ENCODE measurements at regions not wholly inside any gene's neighbourhood (a gene's known extent, or its start where the extent isn't known, plus 50 kb on each side); places are given as distances from the start of the nearest gene placed in this dataset.
"Not testable (repeated sequence)": the region's sequence is repeated elsewhere in the genome, so short reads cannot be mapped to it uniquely, and the experiment has no call there.

- DNase-seq, result peak; percentile 0
These were observed 1194.6 kb downstream of the NCAM2 start for GRCh38 chr21:22192766-22193165.

DNA sequence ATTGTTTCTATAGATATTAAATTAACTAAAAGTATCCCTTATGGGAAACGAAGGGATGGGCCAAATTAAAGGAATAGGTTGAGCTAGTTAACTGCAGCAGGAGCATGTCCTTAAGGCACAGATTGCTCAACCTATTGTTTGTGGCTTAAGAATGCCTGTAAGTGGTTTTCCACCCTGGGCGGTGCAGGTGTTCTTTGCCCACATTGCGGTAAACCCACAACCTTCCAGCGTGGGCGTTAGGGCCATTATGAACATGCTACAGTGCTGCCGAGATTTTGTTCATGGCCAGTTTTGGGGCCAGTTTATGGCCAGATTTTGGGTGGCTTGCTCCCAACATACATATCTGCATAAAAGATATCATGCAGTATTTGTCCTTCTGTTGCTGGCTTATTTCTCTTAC, 1196.8 kb downstream of the NCAM2 start:
- not testable (repeated sequence) for DNase-seq

DNA sequence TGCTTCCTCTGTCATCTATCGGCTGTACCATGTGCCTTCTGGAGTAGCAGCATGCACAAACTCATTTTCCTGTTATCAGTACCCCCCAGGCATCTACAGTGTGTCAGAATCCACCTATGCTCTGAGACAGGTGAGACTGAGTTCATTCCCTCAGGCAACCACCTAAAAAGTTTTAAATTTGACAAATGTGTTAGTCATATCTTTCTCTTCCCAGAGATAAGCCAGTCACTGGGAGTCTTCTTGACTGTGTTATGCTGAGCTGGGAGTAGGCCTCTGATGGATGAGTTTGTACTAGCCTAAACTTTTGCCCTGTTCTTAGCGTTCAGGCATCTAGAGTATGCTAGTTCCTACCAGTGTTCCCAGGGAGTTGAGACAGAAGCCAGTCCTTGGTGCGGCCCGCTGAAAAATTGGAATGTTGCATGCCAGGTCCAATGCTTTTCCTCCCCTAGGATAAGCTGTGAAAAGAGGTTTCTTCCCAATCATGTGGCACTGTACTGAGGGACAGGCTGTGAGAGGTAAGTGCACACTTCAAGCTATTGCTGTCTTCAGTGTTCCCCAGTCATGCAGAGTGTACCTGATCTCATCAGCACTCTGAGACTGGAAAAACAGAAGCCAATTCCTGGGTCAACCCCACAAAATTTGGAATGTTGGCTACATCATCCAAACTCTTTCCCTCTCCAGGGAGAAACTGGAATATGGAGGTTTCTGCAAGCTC, 1202.3 kb downstream of the NCAM2 start:
- no peak for DNase-seq

DNA sequence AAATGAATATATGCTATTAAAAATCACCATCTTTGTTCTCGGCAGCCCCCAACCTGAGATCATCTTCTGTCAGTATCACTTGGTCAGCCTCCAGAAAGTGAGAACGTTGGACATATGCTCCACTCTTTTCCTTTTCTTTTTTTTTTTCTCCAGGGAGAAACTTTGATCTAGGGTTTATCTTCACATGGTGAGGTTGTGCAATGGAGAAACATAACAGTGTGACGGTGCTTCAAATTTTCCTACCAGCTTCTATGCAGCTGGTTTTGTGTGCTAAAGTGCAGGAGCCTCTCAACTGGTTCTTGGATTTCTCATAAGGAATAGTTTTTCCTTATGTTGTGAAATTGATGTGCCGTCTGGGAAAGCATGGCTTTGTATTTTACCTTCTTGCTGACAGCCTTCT, 1202.9 kb downstream of the NCAM2 start:
- no peak for DNase-seq

DNA sequence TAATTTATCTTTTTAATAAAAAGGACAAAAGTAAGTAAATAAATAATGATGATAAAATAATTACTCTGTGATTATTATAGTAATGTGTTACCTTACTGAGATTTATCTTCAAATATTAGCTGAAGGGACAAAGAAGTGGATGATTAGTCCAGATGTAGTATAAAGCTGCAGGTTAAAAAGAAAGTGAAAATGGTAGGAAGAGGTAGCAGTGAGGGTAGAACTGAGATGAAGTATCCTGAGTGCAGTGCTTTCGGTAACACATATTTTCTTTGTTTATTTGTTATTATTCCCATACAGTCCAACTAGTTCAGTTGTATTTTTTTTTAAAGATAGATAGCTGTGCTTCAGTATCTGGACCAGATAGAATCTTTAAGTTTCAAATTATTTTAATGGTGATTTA, 1203.5 kb downstream of the NCAM2 start:
- DNase-seq, result no peak

GRCh38 chr21:22209304-22209700, 1211.1 kb downstream of the NCAM2 start:
- no peak for DNase-seq

- DNase-seq, result no peak
These were observed 1213.7 kb downstream of the NCAM2 start for GRCh38 chr21:22211943-22212342.

- peak; percentile 0 for DNase-seq
These were observed 1225.2 kb downstream of the NCAM2 start for GRCh38 chr21:22223385-22223784.

DNA sequence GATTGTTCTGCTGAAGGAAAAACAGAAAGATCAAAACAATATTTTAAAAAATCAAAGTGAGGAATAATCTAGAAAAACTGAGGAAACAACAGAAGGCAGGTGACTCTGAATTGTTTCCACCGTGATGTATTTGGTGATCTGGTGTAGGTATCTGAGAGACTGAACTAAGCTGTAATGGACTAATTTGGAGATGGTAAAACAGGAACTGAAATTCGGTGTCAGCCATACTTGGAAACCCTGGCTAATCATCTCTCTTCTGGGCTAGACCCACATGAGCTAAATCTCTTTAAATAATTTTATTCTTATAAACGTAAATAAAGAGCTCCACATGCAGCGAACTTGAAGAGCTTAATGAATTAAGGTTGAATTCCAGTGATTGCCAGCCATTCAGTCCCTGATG, 1226.1 kb downstream of the NCAM2 start:
- no peak for DNase-seq

GRCh38 chr21:22225299-22225698, 1227.1 kb downstream of the NCAM2 start:
- DNase-seq, result no peak

DNA sequence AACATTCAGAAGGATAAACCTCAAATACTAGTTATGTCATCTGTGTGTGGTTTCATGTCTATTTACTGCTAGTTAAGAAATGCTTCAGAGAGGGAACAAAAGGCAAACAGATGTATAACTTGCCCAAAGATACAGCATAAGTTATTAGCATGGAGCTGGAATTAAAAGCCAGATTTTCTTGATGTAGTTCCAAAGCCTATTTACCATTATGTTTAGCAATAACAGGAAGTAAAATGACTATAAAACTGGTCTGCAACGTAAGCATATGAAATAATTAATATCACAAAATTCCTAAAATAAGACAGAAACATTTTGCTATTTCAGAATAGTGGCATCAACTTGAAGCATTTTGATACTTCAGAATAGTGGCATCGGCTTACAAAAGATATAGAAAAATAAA, 1232.8 kb downstream of the NCAM2 start:
- DNase-seq, result no peak

GRCh38 chr21:22235866-22236590, 1237.8 kb downstream of the NCAM2 start:
- DNase-seq, result no peak

DNA sequence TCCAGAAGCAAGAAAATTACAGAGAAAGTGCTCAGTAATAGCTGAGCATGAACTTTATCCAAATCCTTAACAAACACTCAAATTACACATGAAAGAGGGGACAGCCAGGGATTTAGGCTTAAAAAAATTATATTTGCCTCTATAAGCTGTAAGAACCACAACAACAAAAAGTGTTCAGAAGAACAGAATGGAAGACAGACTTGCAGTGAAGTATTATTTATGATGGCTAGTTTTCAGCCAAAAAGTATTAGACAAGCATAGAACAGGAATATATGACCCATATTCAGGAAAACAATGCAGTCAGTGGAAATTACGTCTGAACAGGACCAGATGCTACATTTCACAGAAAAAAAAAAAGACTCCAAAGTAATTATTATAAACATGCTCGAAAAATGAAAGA, 1246.3 kb downstream of the NCAM2 start:
- no peak for DNase-seq

- no peak for DNase-seq
These were observed 1252.1 kb downstream of the NCAM2 start for GRCh38 chr21:22250355-22250754.

GRCh38 chr21:22253761-22254160, 1255.6 kb downstream of the NCAM2 start:
- no peak for DNase-seq

GRCh38 chr21:22258821-22259220, 1260.6 kb downstream of the NCAM2 start:
- no peak for DNase-seq

DNA sequence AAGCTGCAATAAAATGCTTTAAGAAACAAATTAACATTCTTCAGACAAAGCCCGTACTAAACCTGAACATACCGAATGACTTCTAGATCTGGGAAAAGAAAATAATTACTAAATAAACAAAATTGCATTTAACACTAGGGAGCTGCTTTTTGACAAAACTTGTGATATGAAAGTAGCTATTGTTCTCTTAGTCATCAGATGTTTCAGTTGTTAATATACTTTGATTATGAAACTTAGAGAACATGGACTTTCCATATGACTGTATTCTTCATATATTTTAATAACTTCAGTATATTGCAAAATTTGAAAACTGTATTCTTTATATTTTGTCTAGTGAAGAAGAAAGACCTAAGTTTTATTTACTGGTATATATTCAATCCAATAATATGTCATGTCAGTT, 1262.1 kb downstream of the NCAM2 start:
- DNase-seq, result no peak

GRCh38 chr21:22263890-22264289, 1265.7 kb downstream of the NCAM2 start:
- no peak for DNase-seq

- no peak for DNase-seq
These were observed 1279.1 kb downstream of the NCAM2 start for GRCh38 chr21:22277341-22277740.

GRCh38 chr21:22278366-22278765, 1280.2 kb downstream of the NCAM2 start:
- no peak for DNase-seq

GRCh38 chr21:22280851-22281250, 1282.6 kb downstream of the NCAM2 start:
- DNase-seq, result no peak

DNA sequence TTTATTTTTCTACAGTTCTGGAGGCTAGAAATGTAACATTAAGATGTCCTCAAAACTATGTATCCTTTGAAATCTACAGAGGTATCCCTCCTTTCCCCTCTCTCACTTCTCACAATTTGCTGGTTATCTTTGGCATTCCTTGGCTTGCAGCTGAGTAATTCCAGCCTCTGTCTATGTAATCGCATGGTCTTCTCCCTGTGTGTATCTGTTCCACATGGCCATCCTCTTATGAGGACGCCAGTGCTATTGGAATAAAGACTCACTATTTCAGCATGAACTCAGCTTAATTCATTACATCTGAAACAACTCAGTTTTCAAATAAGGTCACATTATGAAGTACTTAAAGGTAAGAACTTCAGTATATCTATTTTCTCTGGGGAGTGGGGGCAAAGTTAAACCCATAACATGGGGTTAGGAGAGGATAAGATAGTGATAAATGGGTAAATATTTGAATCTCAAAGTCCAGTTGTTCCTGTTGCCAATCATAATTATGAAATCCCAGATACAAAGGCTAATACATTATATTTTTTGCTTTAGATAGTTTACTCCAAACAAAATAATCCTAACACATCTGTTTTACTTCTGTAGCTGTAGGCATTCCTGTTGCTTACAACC, 1290.8 kb downstream of the NCAM2 start:
- no peak for DNase-seq

DNA sequence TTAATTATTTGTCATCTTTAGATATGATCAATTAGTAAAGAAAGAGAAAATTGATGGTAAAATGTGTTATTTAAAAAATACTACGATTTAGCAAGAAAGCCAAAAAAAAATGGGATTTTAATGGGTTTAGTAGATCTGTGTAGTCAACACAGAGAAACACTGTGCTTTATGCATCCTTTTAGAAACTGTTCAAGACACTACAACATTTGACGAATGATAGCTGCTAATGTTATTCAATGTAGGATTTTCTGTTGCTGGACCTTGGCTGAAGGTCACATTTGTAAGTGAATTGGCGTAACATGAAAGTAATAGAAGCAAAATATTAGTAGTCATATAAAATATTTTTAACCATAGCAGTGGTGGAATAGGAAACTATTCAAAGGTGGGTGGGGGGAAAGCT, 1293.9 kb downstream of the NCAM2 start:
- no peak for DNase-seq

- DNase-seq, result no peak
These were observed 1299.4 kb downstream of the NCAM2 start for GRCh38 chr21:22297575-22297974.
